ENCODE measurements at regions not wholly inside any gene's neighbourhood (a gene's known extent, or its start where the extent isn't known, plus 50 kb on each side); places are given as distances from the start of the nearest gene placed in this dataset.

GRCh38 chr2:12047761-12048160 lies 301.3 kb downstream of the LPIN1 start:
- H3K4me1 Mint-ChIP-seq (ENCODE audit: unreplicated experiment) = no peaks in the 10 kb centered on the region
- H3K27me3 Mint-ChIP-seq = no peaks in the 10 kb centered on the region
- no peaks in the 10 kb centered on the region for H3K36me3 Mint-ChIP-seq
- no peak overlapping the region for H3K27ac Mint-ChIP-seq
- DNase-seq (ENCODE audit: extremely low spot score, unreplicated experiment) = no peak
- H3K9me3 Mint-ChIP-seq = peaks cover 5% of the 10 kb centered on the region
- TF ChIP-seq CTCF (conservative IDR thresholded peaks at IDR 0.05) = no peak
- H3K4me3 Mint-ChIP-seq = no peak overlapping the region

GRCh38 chr2:12048550-12048949 lies 302.1 kb downstream of the LPIN1 start:
- H3K4me1 Mint-ChIP-seq (ENCODE audit: unreplicated experiment) = no peaks in the 10 kb centered on the region
- peaks cover 7% of the 10 kb centered on the region for H3K9me3 Mint-ChIP-seq
- no peak for DNase-seq (ENCODE audit: extremely low spot score, unreplicated experiment)
- H3K4me3 Mint-ChIP-seq = no peak overlapping the region
- no peaks in the 10 kb centered on the region for H3K36me3 Mint-ChIP-seq
- no peak overlapping the region for H3K27ac Mint-ChIP-seq
- no peaks in the 10 kb centered on the region for H3K27me3 Mint-ChIP-seq
- peak; percentile 39 for TF ChIP-seq CTCF (conservative IDR thresholded peaks at IDR 0.05)

GRCh38 chr2:12050396-12050795 lies 304.0 kb downstream of the LPIN1 start:
- Mint-ChIP-seq H3K27ac (no peak overlapping the region), H3K36me3 (peaks cover 3% of the 10 kb centered on the region), H3K9me3 (peaks cover 5% of the 10 kb centered on the region), H3K4me1 (ENCODE audit: unreplicated experiment) (no peaks in the 10 kb centered on the region), H3K27me3 (peaks cover 3% of the 10 kb centered on the region), H3K4me3 (no peak overlapping the region)
- DNase-seq (ENCODE audit: extremely low spot score, unreplicated experiment) = no peak
- TF ChIP-seq CTCF (conservative IDR thresholded peaks at IDR 0.05) = no peak

- H3K27ac Mint-ChIP-seq = no peak overlapping the region
- H3K36me3 Mint-ChIP-seq = peaks cover 3% of the 10 kb centered on the region
- no peaks in the 10 kb centered on the region for H3K4me1 Mint-ChIP-seq (ENCODE audit: unreplicated experiment)
- TF ChIP-seq CTCF (conservative IDR thresholded peaks at IDR 0.05) = no peak
- H3K27me3 Mint-ChIP-seq = peaks cover 3% of the 10 kb centered on the region
- H3K9me3 Mint-ChIP-seq = peaks cover 5% of the 10 kb centered on the region
- H3K4me3 Mint-ChIP-seq = no peak overlapping the region
- no peak for DNase-seq (ENCODE audit: extremely low spot score, unreplicated experiment)
These were observed 305.4 kb downstream of the LPIN1 start for GRCh38 chr2:12051831-12052230.

GRCh38 chr2:12052796-12053195 lies 306.4 kb downstream of the LPIN1 start:
- H3K27me3 Mint-ChIP-seq = peaks cover 3% of the 10 kb centered on the region
- no peak overlapping the region for H3K4me3 Mint-ChIP-seq
- no peak for TF ChIP-seq CTCF (conservative IDR thresholded peaks at IDR 0.05)
- no peak for DNase-seq (ENCODE audit: extremely low spot score, unreplicated experiment)
- H3K27ac Mint-ChIP-seq = no peak overlapping the region
- H3K4me1 Mint-ChIP-seq (ENCODE audit: unreplicated experiment) = no peaks in the 10 kb centered on the region
- H3K36me3 Mint-ChIP-seq = peaks cover 3% of the 10 kb centered on the region
- peaks cover 5% of the 10 kb centered on the region for H3K9me3 Mint-ChIP-seq
